ENCODE measurements at regions not wholly inside any gene's neighbourhood (a gene's known extent, or its start where the extent isn't known, plus 50 kb on each side); places are given as distances from the start of the nearest gene placed in this dataset.

DNA sequence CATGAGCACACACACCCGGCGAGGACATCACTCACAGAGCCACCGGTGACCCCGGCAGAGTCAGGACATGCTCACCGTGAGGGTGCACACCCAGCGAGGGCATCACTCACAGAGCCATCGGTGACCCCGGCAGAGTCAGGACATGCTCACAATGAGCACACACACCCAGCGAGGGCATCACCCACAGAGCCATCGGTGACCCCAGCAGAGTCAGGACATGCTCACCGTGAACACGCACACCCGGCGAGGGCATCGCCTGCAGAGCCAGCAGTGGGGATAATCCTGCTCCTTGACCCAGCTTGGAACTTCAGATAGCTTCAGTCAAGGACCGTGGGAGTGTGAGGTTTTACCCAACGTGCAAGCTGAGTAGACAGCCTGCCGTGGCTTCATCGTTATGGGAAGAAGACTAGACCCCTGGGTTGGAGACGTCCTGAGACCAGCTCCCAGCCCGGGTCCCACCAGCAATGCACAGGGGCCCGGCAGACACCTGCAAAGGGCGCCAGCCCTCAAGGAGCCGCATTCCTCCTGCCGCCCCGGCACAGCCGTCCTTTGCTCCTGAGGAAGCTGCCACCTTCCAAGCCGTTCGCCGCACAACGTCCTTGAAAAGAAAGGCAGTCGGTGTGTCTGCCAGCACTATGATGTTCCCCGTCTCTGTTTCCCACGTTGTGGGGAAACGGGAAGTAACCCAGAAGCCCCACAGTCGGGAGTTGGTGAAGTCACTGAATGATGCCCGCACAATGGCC is 192.3 kb downstream of the DLL1 start:
- TF ChIP-seq SIN3A (IDR thresholded peaks at IDR 0.05; ENCODE audit: borderline replicate concordance, insufficient read depth, low read length) (no peak), FOXP2 (optimal IDR thresholded peaks at IDR 0.05; ENCODE audit: borderline replicate concordance, extremely low read depth, extremely low read length, insufficient read depth) (no peak), TAF1 (IDR thresholded peaks at IDR 0.05; ENCODE audit: borderline replicate concordance, insufficient read depth, low read length) (no peak), POLR2AphosphoS5 (IDR thresholded peaks at IDR 0.05; ENCODE audit: low read depth, low read length) (no peak)
- TF ChIP-seq, protein P1, sequence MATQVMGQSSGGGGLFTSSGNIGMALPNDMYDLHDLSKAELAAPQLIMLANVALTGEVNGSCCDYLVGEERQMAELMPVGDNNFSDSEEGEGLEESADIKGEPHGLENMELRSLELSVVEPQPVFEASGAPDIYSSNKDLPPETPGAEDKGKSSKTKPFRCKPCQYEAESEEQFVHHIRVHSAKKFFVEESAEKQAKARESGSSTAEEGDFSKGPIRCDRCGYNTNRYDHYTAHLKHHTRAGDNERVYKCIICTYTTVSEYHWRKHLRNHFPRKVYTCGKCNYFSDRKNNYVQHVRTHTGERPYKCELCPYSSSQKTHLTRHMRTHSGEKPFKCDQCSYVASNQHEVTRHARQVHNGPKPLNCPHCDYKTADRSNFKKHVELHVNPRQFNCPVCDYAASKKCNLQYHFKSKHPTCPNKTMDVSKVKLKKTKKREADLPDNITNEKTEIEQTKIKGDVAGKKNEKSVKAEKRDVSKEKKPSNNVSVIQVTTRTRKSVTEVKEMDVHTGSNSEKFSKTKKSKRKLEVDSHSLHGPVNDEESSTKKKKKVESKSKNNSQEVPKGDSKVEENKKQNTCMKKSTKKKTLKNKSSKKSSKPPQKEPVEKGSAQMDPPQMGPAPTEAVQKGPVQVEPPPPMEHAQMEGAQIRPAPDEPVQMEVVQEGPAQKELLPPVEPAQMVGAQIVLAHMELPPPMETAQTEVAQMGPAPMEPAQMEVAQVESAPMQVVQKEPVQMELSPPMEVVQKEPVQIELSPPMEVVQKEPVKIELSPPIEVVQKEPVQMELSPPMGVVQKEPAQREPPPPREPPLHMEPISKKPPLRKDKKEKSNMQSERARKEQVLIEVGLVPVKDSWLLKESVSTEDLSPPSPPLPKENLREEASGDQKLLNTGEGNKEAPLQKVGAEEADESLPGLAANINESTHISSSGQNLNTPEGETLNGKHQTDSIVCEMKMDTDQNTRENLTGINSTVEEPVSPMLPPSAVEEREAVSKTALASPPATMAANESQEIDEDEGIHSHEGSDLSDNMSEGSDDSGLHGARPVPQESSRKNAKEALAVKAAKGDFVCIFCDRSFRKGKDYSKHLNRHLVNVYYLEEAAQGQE (IDR thresholded peaks at IDR 0.05; ENCODE audit: insufficient read depth in 1 of 2, low read depth in 2 of 2, low read length in 2 of 2) = no peak

DNA sequence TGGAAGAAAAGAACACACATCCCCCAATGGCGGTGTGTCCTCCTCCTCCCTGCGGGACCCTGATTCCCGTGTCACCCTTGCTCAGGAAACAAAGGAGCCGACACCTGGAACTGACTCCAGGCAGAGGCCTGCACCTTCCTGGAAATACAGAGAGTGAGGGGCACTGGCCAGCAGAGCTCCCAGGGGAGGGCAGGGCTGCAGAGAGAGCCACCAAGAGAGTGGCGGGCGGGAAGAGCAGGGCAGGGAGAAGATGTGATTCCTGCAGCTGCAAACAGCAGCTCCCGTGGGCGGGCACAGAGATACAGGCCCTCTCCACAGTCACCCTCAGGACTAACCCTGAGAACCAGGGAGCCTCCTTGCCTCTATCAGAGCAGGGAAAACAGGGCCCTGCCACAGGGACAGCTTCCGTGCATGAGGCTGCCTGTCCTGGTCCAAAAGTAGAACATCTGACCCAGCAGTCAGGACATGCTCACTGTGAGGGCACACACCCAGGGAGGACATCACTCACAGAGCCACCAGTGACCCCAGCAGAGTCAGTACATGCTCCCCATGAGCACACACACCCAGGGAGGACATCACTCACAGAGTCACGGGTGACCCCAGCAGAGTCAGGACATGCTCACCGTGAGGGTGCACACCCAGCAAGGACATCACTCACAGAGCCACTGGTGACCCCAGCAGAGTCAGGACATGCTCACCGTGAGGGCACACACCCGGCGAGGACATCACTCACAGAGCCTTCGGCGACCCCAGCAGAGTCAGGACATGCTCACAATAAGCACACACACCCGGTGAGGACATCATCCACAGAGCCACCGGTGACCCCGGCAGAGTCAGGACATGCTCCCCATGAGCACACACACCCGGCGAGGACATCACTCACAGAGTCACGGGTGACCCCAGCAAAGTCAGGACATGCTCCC is 193.1 kb downstream of the DLL1 start:
- TF ChIP-seq TAF1 (IDR thresholded peaks at IDR 0.05; ENCODE audit: borderline replicate concordance, insufficient read depth, low read length) (no peak), FOXP2 (optimal IDR thresholded peaks at IDR 0.05; ENCODE audit: borderline replicate concordance, extremely low read depth, extremely low read length, insufficient read depth) (no peak), POLR2AphosphoS5 (IDR thresholded peaks at IDR 0.05; ENCODE audit: low read depth, low read length) (no peak), SIN3A (IDR thresholded peaks at IDR 0.05; ENCODE audit: borderline replicate concordance, insufficient read depth, low read length) (no peak)
- TF ChIP-seq, protein P1 (IDR thresholded peaks at IDR 0.05; ENCODE audit: insufficient read depth in 1 of 2, low read depth in 2 of 2, low read length in 2 of 2) = no peak

DNA sequence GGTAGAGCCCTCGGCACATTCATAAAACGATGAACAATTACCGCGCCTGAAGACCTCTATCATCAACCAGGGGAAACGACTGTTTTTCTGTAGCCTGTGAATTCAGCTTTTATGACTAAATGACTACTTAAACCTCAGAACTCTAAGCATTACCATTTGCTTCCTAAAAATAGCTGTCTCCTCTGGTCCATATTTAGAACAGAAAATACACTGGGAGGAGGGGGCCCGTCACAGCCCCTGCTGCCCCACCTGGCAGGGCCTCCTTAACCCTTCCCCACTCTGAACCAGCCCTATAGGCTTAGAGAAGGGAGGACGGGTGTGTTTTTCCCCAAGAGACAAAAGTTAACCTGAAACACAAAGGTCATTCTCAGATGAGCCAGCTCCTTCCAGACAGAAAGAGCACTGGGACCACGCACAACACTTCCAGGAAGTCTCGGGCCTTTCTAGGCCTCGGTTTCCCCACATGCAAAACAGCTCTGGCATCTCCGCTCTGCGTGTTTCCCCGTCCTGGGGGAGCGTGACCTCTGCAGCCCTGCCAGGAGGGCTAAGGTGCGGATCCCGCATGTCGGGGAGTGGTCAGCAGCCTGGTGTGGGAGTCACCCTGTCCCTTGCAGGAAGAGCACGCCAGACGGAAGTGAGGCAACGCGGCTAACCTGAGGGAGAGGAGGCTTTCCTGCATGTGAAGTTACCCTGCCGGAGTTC is 193.9 kb downstream of the DLL1 start:
- TF ChIP-seq TAF1 (IDR thresholded peaks at IDR 0.05; ENCODE audit: borderline replicate concordance, insufficient read depth, low read length) = no peak
- TF ChIP-seq SIN3A (IDR thresholded peaks at IDR 0.05; ENCODE audit: borderline replicate concordance, insufficient read depth, low read length) = no peak
- no peak for TF ChIP-seq POLR2AphosphoS5 (IDR thresholded peaks at IDR 0.05; ENCODE audit: low read depth, low read length)
- TF ChIP-seq, protein P1 (IDR thresholded peaks at IDR 0.05; ENCODE audit: insufficient read depth in 1 of 2, low read depth in 2 of 2, low read length in 2 of 2) = no peak
- no peak for TF ChIP-seq FOXP2 (optimal IDR thresholded peaks at IDR 0.05; ENCODE audit: borderline replicate concordance, extremely low read depth, extremely low read length, insufficient read depth)

DNA sequence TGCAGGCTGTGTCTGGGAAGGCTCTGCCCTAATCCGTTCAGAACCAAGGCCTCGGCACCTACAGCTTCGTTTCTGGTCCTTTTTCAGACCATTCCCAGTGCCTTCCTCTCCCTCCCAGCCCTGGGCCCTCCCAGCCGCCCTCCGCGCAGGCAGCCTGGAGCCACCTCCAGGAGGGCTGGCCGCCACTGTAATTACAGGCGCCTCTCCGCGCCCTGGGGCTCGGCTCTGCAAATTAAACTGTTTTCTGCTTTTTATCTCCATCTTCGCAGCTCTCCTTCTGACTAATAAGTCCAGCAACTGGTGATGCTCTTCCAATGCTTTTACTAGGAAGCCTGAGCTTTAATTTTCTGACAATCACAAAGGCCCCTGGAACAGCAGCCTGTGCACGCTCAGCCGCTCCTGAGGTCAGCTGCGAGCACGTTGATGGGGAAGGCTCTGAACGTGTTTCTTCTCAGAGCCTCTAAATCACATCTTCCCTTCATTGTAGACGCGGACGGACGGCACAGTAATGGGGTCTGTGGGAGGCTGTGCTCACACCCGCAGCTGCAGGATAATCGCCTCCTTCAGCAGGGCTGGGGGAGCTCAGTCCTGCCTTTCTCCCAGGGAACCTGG is 194.6 kb downstream of the DLL1 start:
- TF ChIP-seq POLR2AphosphoS5 (IDR thresholded peaks at IDR 0.05; ENCODE audit: low read depth, low read length) = no peak
- no peak for TF ChIP-seq FOXP2 (optimal IDR thresholded peaks at IDR 0.05; ENCODE audit: borderline replicate concordance, extremely low read depth, extremely low read length, insufficient read depth)
- TF ChIP-seq TAF1 (IDR thresholded peaks at IDR 0.05; ENCODE audit: borderline replicate concordance, insufficient read depth, low read length) = no peak
- TF ChIP-seq, protein P1 (IDR thresholded peaks at IDR 0.05; ENCODE audit: insufficient read depth in 1 of 2, low read depth in 2 of 2, low read length in 2 of 2) = no peak
- TF ChIP-seq SIN3A (IDR thresholded peaks at IDR 0.05; ENCODE audit: borderline replicate concordance, insufficient read depth, low read length) = no peak
